ENCODE measurements at regions not wholly inside any gene's neighbourhood (a gene's known extent, or its start where the extent isn't known, plus 50 kb on each side); places are given as distances from the start of the nearest gene placed in this dataset.

DNA sequence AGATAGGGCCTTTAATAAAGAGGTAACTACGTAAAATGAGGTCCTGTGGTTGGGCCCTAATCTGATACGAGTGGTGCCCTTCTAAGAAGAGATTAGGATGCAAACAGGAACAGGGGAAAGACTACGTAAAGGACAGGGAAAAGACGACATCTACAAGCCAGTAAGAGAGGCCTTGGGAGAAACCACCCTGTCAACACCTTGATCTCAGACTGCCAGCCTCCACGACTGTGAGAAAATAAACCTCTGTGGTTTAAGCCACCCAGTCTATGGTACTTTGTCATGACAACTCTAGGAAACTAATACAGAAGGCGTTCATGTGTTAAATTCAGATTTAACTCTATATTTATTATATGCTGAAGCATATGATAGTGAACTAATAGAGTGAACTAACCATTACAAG, 566.3 kb downstream of the UQCRFS1 start:
- no peak for TF ChIP-seq FOXM1 (IDR thresholded peaks at IDR 0.05; ENCODE audit: borderline replicate concordance, low read depth)
- no peak for TF ChIP-seq TEAD4 (IDR thresholded peaks at IDR 0.05)
- no peak for TF ChIP-seq CREB1 (IDR thresholded peaks at IDR 0.05; ENCODE audit: low read depth)
- no peak for TF ChIP-seq CEBPB (IDR thresholded peaks at IDR 0.05)
- TF ChIP-seq YY1 (IDR thresholded peaks at IDR 0.05; ENCODE audit: low read depth), result no peak
- no peak for TF ChIP-seq TCF12 (IDR thresholded peaks at IDR 0.05; ENCODE audit: low read depth)
- no peak for TF ChIP-seq TAF1 (IDR thresholded peaks at IDR 0.05; ENCODE audit: low read depth)
- no peak for TF ChIP-seq EP300 (IDR thresholded peaks at IDR 0.05; ENCODE audit: borderline replicate concordance)
- TF ChIP-seq, protein P1, sequence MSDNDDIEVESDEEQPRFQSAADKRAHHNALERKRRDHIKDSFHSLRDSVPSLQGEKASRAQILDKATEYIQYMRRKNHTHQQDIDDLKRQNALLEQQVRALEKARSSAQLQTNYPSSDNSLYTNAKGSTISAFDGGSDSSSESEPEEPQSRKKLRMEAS (IDR thresholded peaks at IDR 0.05), result no peak
- TF ChIP-seq, protein P2, sequence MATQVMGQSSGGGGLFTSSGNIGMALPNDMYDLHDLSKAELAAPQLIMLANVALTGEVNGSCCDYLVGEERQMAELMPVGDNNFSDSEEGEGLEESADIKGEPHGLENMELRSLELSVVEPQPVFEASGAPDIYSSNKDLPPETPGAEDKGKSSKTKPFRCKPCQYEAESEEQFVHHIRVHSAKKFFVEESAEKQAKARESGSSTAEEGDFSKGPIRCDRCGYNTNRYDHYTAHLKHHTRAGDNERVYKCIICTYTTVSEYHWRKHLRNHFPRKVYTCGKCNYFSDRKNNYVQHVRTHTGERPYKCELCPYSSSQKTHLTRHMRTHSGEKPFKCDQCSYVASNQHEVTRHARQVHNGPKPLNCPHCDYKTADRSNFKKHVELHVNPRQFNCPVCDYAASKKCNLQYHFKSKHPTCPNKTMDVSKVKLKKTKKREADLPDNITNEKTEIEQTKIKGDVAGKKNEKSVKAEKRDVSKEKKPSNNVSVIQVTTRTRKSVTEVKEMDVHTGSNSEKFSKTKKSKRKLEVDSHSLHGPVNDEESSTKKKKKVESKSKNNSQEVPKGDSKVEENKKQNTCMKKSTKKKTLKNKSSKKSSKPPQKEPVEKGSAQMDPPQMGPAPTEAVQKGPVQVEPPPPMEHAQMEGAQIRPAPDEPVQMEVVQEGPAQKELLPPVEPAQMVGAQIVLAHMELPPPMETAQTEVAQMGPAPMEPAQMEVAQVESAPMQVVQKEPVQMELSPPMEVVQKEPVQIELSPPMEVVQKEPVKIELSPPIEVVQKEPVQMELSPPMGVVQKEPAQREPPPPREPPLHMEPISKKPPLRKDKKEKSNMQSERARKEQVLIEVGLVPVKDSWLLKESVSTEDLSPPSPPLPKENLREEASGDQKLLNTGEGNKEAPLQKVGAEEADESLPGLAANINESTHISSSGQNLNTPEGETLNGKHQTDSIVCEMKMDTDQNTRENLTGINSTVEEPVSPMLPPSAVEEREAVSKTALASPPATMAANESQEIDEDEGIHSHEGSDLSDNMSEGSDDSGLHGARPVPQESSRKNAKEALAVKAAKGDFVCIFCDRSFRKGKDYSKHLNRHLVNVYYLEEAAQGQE (IDR thresholded peaks at IDR 0.05; ENCODE audit: low read depth), result no peak
- TF ChIP-seq, protein P3, sequence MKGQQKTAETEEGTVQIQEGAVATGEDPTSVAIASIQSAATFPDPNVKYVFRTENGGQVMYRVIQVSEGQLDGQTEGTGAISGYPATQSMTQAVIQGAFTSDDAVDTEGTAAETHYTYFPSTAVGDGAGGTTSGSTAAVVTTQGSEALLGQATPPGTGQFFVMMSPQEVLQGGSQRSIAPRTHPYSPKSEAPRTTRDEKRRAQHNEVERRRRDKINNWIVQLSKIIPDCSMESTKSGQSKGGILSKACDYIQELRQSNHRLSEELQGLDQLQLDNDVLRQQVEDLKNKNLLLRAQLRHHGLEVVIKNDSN (IDR thresholded peaks at IDR 0.05), result no peak
- TF ChIP-seq EGR1 (IDR thresholded peaks at IDR 0.05), result no peak
- TF ChIP-seq NFIC (IDR thresholded peaks at IDR 0.05), result no peak
- TF ChIP-seq ZBTB7A (IDR thresholded peaks at IDR 0.05; ENCODE audit: low read depth), result no peak

All from Ishikawa (cell line).